ENCODE measurements at regions not wholly inside any gene's neighbourhood (a gene's known extent, or its start where the extent isn't known, plus 50 kb on each side); places are given as distances from the start of the nearest gene placed in this dataset.

DNA sequence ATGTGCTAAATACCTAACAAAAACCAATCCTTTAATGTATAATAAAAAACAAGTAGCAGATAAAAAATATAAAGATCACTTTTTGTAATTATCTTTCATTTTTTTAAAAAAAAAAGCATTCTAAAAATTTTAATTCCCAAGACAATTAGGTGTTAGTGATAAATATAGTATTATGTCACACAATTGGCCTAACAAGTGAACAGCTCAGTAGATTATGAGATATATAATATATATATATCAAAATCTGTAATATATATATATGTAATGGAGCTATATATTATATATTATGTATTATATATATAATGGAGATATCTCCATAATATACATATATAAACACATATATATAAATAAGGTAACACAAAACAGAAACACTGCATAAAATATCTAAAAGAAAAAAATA, 1531.1 kb upstream of the MIR17HG start:
- no peak for DNase-seq (ENCODE audit: low spot score)

DNA sequence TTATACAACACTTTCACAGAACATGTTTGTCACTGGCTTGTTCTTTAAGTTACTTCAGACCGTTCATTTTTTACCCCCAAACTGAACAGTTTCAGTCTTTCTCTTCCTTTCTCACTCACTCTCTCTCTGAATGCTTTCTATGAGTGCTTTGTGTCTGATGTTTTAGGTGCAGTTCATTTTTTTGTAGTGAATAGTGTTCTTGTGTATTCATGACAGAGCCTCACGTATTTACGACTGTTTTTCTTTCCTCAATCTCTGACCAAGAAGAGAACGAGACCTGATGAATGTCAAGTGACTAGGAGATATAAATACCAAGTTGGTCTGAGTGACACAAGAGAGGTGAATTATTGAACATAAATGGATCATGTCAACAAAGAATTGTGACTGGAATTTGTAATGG, 1525.0 kb upstream of the MIR17HG start:
- no peak for DNase-seq (ENCODE audit: low spot score)

DNA sequence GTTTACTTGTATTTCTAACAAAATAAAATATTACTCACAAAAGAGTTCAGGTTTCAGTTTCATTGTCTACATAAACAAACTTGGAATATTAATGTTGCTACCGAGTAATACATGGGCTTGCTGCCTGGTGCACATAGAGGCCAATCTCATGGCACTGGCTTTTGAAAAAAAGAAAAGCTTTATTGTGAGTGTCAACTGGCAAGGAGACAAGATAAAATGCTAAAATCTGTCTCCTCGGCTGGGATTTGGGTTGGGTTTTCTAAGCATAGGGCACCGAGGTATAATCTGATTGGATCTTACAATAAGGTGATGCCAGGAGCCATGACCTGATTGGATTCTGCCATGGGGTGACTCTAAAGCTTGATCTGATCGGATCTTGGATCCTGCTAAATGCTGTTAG, 1519.9 kb upstream of the MIR17HG start:
- DNase-seq (ENCODE audit: low spot score): no peak

DNA sequence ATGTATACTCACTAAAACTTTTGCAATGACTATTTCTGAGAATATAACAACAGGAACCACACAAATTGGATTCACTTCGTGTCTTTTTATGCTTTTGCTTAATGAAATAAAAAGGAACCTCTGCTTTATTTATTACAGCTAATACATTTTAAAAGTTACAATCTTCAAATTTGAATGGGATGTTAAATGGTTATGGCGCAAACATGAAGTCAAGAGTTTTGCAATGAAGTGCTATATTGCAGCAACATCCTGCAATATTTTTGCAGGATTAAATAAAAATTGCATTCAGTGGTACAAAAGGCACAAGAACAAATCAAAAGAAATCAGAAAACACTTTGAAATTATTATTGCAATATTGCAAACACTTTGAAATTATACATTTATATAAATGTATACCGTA, 1519.0 kb upstream of the MIR17HG start:
- DNase-seq (ENCODE audit: low spot score): no peak

DNA sequence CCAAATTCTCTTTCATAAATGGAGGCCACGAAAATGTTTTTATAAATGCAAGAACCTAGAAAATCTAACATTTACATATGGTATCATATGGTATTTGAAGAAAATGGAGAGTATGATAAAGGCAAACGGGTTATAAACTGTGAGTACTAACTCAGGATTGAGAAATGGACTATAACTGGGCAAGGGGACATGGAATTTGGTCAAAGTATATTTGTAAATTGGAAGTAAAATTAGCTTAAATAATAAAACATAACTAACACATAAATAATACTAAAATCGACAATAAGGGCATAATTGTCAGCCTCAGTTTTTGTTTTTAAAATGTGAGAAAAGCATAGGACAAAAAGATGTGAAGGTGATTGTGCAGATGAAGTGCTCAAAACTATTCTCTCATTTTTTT, 1516.3 kb upstream of the MIR17HG start:
- DNase-seq (ENCODE audit: low spot score): no peak

DNA sequence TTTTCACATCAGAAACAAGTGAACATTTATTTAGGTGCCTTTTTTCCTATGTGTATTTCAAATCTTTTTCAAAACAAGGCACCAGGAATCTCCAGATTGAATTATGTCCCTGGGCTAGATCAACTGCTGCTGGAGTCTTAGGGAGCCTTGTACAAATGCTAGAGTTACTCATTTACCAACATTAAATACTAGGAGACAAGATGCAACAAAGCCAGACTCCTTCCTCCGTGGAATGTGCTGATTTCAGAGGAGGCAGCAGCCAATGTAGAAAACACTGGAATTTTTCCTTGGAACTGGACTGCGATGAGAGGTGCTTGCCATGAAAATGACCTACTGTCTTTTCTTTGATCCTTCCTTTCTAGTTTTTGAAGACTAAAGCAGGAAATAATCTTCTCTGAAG, 1514.7 kb upstream of the MIR17HG start:
- no peak for DNase-seq (ENCODE audit: low spot score)

DNA sequence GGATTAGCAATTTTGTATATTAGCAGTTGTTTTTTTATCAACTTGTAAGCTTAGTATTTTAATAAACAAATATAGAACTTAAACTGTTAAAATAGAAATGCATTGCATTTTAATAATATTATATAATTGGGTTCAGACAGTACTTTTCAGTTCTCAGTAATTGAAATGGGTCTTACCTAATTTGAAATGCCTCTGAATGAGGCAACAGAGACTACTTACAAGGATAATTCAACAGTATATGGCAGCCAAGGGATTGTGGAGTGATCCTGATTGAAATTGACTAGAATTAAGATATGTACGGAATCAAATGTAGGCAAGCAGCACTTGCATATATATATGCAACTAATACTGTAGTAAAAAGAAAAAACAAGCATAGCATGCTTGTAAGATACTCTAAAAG, 1503.9 kb upstream of the MIR17HG start:
- no peak for DNase-seq (ENCODE audit: low spot score)

DNA sequence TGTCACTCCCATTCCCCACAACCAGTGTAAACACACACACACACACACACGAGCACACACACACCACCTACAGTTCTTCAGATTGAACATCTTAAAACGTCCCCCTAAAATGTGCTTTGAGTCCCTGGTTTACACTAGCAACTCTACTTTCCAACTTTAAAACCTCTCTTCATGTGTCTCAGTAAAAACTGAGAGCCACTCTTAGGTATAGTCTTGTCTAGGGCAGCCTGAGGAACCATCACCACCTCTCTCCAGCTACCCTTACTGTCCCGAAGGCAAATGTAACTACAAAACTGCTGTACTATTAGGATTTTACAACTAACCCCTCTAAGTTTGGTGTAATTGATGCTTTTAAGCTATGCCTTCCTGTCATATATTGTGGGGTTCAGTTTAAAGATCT, 1501.6 kb upstream of the MIR17HG start:
- DNase-seq (ENCODE audit: low spot score): no peak

DNA sequence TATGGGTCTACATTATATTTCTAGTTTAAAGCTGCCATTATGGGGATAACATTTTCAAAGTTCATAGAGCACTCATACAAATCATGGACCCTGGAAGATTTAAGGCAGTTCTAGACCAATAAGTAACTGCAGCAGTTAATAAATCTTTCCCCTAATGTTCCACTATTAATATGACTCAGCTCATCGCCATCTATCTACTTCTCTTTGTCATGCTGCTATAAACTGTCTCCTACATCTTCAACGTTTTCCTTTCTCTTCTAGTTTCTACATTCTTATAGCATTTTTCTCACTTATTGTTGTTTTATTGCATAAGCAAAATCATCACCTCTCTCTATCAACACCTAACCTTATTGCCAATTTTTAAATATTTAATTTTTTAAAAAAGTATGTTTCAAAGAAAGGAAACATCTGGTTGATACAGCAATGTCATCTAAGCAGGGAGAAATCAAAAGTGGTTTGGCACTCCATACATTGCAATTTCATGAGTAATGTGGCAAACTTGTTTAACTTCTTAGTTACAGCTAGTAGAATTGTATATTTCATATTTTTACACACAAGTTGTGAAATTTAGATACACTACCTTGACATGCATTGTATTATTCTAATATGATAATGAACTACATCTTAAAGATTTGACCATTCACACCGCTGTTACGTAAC, 1500.4 kb upstream of the MIR17HG start:
- no peak for DNase-seq (ENCODE audit: low spot score)

DNA sequence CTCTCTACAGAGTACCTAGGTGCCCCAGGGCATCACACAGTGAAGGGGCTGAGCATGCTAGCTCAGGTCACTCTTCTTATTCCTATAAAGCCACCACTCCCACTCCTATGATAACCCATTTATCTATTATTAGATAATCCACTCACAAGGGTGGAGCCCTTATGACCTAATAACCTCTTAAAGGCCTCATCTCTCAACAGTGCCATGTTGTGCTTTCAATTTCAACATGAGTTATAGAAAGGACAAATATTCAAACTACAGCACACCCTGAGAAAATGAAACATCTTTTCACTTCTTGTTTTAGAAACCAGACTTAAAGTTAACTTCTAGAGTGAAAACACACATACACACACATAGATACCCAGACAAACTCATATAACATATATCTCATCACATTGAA, 1494.9 kb upstream of the MIR17HG start:
- DNase-seq (ENCODE audit: low spot score): no peak

DNA sequence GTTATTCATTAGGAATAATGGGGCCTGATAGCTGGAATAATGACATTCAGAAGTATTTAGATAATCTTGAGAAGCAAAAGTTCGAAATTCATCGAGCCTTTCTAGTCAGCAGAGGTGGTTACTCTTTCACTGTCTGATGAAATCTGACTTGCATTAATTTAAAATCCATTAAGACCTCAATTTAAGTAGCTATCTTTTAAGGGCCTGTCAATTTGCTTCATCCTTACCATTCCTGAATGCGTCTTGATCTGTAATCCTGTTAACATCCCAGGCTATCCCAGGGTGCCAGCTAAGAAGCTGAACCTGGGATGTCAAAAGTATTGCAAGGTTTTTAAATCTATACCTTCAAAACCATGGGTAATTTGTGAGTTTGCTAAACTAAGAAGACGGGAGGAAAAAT, 1491.0 kb upstream of the MIR17HG start:
- no peak for DNase-seq (ENCODE audit: low spot score)

DNA sequence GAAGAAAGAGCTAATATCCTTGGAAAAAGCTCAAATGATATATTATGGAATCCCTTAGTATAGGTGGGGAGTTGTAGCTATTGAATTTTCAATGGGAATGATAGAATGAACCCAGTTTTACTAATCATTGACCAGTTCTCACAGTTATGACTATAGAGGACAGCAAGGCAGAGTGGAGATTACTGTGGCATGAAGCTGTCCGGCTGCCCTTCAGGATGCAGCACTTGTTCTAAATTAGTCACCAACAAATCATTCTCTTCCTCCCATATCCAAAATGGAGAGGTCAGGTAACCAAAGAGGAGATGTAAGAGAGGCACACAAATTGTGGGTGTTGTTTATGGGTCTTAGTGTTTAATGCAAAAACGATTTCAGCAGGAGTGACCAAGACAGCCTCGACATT, 1490.0 kb upstream of the MIR17HG start:
- no peak for DNase-seq (ENCODE audit: low spot score)

DNA sequence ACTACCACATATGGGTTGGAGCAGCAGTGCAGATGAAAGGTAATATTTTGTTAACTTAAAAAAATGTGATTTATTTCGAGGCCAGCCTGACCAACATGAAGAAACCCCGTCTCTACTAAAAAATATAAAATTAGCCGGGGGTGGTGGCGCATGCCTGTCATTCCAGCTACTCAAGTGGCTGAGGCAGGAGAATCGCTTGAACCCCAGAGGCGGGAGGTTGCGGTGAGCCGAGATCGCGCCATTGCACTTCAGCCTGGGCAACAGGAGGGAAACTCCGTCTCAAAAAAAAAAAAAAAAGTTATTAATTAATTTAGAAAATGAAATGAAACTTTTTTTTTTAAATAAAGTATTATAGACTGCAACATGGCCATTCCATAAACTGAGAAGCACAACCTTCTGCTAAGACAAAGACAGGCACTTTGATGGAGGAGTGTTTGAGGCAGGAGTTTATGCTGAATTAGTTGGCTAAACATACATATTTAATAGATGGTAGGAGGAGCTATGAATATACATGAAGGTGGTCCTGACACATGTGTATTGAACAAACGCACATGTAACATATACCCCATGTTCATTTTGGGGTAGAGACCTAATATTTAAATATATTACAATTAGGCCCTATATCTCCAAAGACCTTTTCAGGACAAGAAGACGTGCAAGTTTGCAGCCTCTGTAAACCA, 1485.3 kb upstream of the MIR17HG start:
- DNase-seq (ENCODE audit: low spot score): no peak

DNA sequence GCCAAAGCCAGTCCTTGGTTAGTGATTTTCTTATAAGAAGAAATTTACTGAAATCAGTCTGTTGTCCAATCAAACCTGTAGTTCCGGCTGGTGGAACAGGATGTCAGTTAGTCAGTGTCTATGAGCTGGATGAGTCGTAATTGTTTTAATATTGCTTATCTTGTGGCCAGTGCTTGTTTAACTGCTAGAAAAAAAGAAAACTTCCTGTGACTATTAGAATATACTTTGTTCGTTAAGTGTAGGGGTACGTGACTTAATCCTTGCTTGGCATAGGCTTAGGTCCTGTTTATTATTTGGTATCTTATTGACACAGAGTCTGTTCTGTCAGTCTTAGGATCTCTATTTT, 1484.8 kb upstream of the MIR17HG start:
- no peak for DNase-seq (ENCODE audit: low spot score)

DNA sequence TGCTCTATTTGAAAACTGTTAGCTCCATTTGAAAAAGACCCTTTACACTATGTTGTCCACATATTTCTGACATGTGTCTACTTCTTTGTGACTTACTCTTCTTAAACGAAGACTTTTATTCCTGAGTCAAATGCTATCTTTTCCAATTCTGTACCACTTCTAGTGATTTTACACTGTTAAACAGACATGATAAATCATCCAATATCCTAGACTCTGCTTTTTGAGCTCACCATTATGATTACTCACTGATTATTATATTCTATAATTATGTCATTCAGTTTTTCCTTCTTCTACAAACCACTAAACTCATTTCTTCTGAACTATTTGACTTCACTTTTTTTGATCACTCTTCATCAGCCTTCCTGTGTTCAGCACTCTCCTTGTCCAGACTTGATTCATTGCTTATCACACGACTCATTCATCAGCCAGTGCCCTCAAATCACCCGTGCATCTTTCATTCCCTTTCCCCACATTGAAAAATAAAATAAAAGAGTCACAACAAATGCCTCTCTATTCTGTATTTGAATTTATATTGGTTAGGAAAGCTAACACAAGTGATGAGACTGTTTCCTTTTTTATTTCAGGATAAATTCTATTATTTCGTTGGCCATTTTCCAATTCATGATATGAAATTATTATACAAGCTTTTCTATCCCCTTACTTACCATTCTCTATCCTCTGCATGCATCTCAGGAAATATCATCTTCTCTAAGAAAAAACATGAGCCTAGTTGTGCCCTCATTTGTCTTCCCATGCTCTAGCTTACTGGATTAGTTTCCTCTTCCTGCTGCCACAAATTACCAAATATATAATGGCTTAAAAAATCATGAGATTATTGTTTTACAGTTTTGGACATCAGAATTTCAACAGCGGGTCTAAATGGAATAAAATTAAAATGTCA, 1482.1 kb upstream of the MIR17HG start:
- DNase-seq (ENCODE audit: low spot score): no peak

DNA sequence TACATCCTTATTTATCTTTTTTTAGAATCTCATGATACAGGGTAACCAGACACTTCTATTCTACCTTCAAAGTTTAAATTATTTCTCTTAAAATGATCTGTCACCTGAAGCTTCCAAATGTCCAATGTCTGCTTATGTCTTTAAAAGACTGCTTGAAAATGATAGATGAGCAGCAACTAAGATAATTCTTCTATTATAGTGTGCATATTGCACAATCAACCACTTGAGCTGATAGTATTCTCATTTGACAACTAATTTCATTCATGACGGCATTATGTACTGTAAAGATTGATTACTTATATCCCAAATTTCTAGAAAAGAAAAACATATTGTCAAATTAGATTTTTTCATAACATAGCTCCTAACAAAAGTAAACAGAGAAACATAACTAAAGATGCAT, 1478.2 kb upstream of the MIR17HG start:
- no peak for DNase-seq (ENCODE audit: low spot score)

DNA sequence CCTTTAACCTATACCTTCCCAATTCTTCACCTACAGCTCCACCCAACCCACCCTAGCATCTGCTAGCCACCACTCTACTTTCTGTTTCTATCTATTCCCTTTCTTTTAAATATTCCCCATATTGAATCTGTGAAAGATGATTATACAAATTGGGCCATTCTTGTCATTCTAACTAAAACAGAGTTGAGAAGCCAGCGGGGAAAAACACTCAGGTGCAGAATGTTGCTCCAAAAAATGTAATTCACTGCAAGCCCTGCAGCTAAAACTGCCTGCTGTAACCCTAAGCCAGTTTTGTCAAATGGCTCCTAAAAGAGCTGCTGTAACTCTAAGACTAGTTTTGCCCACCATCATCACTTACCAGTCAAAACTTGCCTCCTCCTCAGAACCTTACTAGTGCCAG, 1468.6 kb upstream of the MIR17HG start:
- DNase-seq (ENCODE audit: low spot score): no peak

DNA sequence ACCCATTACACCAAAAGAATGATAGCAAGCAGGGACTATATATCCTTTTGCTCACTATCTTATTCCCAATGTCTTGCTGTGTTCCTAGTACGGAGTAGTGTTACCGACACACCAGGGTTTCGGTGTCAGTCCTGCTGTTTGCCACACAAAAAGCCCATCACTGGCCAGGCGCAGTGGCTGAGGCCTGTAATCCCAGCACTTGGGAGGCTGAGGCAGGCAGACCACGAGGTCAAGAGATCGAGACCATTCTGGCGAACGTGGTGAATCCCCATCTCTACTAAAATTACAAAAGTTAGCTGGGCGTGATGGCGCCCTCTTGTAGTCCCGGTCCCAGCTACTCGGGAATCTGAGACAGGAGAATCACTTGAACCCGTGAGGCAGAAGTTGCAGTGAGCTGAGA, 1467.3 kb upstream of the MIR17HG start:
- no peak for DNase-seq (ENCODE audit: low spot score)

DNA sequence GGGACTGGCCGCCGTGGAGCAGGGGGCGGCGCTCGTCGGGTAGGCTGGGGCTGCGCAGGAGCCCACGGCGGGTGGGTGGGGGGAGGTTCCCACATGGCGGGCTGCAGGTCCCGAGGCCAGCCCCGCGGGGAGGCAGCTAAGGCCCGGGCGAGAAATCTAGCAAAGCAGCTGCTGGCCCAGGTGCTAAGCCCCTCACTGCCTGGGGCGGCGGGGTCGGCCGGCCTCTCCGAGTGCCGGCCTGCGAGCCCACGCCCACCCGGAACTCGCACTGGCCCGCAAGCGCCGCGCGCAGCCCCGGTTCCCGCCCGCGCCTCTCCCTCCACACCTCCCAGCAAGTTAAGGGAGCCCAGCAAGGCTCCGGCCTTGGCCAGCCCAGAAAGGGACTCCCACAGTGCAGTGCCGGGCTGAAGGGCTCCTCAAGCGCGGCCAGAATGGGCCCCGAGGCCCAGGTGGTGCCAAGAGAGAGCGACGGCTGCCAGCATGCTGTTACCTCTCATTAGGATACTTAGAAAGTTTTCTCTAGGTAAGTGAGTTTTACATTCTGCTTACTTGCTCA, 1463.5 kb upstream of the MIR17HG start:
- DNase-seq (ENCODE audit: low spot score): no peak

DNA sequence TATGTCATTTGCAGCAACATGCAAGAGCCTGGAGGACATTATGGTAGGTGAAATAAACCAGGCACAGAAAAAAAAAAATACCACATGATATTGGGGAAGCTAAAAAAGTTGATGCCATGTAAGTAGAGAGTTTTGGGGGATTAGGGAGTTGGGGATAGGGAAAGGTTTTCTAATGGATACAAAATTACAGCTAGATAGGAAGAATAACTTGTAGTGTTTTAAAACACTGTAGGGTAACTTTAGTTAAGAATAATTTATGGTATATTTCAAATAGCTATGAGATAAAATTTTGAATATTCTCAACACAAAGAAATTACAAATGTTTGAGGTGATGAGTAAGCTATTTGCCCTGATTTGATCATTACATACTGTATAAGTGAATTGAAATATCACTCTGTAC, 1456.7 kb upstream of the MIR17HG start:
- no peak for DNase-seq (ENCODE audit: low spot score)

DNA sequence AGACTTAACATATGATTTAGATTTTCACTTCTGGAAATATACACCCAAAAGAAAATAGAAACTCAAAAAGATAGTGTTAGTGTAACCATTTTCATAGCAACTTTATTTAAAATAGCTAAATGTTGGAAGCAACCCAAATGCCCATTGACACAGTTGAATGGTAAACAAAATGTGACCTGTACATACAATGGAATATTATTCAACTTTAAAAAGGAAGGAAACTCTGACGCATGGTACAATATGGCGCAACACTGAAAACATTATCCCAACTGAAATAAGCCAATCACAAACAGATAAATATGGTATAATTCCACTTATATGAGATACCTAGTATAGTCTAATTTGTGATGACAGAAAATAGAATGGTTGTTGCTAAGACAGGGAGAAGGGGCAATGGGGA, 1456.1 kb upstream of the MIR17HG start:
- DNase-seq (ENCODE audit: low spot score): no peak

DNA sequence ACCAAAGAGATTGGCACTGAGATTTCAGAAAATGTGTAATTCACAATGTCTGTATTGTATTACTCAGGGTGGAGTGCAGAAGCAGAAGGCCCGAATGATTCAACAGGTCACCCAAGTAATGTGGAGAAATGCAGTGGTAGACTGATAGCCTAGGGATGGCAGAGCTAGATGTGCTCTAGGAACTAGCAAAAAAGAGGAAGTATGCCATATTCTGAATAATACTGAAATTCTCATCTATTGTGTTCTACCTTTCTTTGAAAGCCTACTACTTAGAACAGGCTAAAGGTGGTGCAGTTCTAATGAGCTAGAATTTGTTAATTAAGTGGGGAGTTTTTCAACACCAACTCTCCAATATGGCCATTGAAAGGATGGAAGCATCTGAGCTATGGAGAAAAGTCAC, 1449.8 kb upstream of the MIR17HG start:
- no peak for DNase-seq (ENCODE audit: low spot score)

Data from COLO829 (cell line).